Suprapubic skin (tissue), 4 donors: ENCODE measurements at regions not wholly inside any gene's neighbourhood (a gene's known extent, or its start where the extent isn't known, plus 50 kb on each side); places are given as distances from the start of the nearest gene placed in this dataset.

Experiments
- DNase-seq, 2 donors: peaks; one replicate each; pipeline ENCODE4 v3.0.0-alpha.2; 2019; ENCODE audit warnings: low spot score in 2 of 2
- H3K27ac ChIP-seq: fragments of 200-600 bp; sonication (generic); one replicate; pipeline ENCODE4 v1.5.1; 2019
- H3K27me3 ChIP-seq: fragments of 200-600 bp; sonication (generic); one replicate; pipeline ENCODE4 v1.5.1; 2019
- H3K36me3 ChIP-seq: fragments of 200-600 bp; sonication (generic); one replicate; pipeline ENCODE4 v1.5.1; 2019
- H3K4me1 ChIP-seq: fragments of 200-600 bp; sonication (generic); one replicate; pipeline ENCODE4 v1.5.1; 2019
- H3K4me3 ChIP-seq: fragments of 200-600 bp; sonication (generic); one replicate; pipeline ENCODE4 v1.5.1; 2019; ENCODE audit warnings: mild to moderate bottlenecking
- H3K9me3 ChIP-seq: fragments of 200-600 bp; sonication (generic); one replicate; pipeline ENCODE4 v1.5.1; 2019
- CTCF ChIP-seq, 2 donors: fragments of 200-600 bp in 1 of 2; fragments of 450-650 bp in 1 of 2; sonication (generic) in 1 of 2; IDR thresholded peaks; one replicate each; pipeline ENCODE4 v1.5.1; 2016 to 2019; ENCODE audit warnings: antibody characterized with exemption in 2 of 2, mild to moderate bottlenecking in 1 of 2, moderate library complexity in 1 of 2
- EP300 ChIP-seq: sonication (generic); formaldehyde crosslinking; IDR thresholded peaks from one replicate; pipeline ENCODE4 v1.6.1; 2017; ENCODE audit warnings: antibody characterized with exemption
- POLR2A ChIP-seq, 2 donors: fragments of 450-650 bp; IDR thresholded peaks; one replicate each; pipeline ENCODE4 v1.6.1; 2017; ENCODE audit warnings: antibody characterized with exemption in 2 of 2, mild to moderate bottlenecking in 2 of 2, moderate library complexity in 2 of 2
- POLR2AphosphoS5 ChIP-seq, 3 donors: sonication (generic); formaldehyde crosslinking; IDR thresholded peaks; one replicate each; pipeline ENCODE4 v1.6.1; 2017; ENCODE audit warnings: antibody characterized with exemption in 3 of 3
- WGBS: methylation state at CpG from one replicate; pipeline ENCODE4 v1.1.5; 2018; 5-methylcytosine and 5-hydroxymethylcytosine counted together

GRCh38 chr14:71523630-71524319 lies 408.5 kb upstream of the RGS6 start:
- 70% methylated on average over 2 of the region's 2 CpGs for WGBS
- H3K9me3 ChIP-seq = no peaks in the 10 kb centered on the region
- no peak for TF ChIP-seq CTCF (IDR thresholded peaks at IDR 0.05)
- TF ChIP-seq POLR2A (IDR thresholded peaks at IDR 0.05) = no peak
- no peak for TF ChIP-seq POLR2AphosphoS5 (IDR thresholded peaks at IDR 0.05)
- no peak overlapping the region for H3K27ac ChIP-seq
- H3K36me3 ChIP-seq = no peaks in the 10 kb centered on the region
- no peaks in the 10 kb centered on the region for H3K27me3 ChIP-seq
- no peak overlapping the region for H3K4me3 ChIP-seq
- DNase-seq = no peak
- H3K4me1 ChIP-seq = peaks cover 3% of the 10 kb centered on the region

GRCh38 chr14:71524320-71524982 lies 407.8 kb upstream of the RGS6 start:
- Histone ChIP-seq H3K4me3 (no peak overlapping the region), H3K4me1 (peaks cover 3% of the 10 kb centered on the region), H3K36me3 (no peaks in the 10 kb centered on the region), H3K9me3 (no peaks in the 10 kb centered on the region), H3K27me3 (no peaks in the 10 kb centered on the region), H3K27ac (no peak overlapping the region)
- WGBS = 96% methylated on average over 6 of the region's 6 CpGs
- TF ChIP-seq CTCF (IDR thresholded peaks at IDR 0.05) (no peak), POLR2A (IDR thresholded peaks at IDR 0.05) (no peak), EP300 (no peak), POLR2AphosphoS5 (IDR thresholded peaks at IDR 0.05) (no peak)
- DNase-seq = no peak

GRCh38 chr14:71525663-71526221 lies 406.5 kb upstream of the RGS6 start:
- Histone ChIP-seq H3K4me3 (no peak overlapping the region), H3K36me3 (no peaks in the 10 kb centered on the region), H3K4me1 (peaks cover 13% of the 10 kb centered on the region), H3K9me3 (no peaks in the 10 kb centered on the region), H3K27me3 (no peaks in the 10 kb centered on the region), H3K27ac (no peak overlapping the region)
- TF ChIP-seq CTCF (IDR thresholded peaks at IDR 0.05) (no peak), POLR2AphosphoS5 (IDR thresholded peaks at IDR 0.05) (no peak), EP300 (no peak)
- DNase-seq = no peak
- WGBS = 92% methylated on average over 5 of the region's 5 CpGs

GRCh38 chr14:71526388-71526787 lies 405.8 kb upstream of the RGS6 start:
- TF ChIP-seq CTCF (IDR thresholded peaks at IDR 0.05) (no peak), POLR2A (IDR thresholded peaks at IDR 0.05) (no peak), POLR2AphosphoS5 (IDR thresholded peaks at IDR 0.05) (no peak), EP300 (no peak)
- H3K4me3 ChIP-seq = no peak overlapping the region
- H3K4me1 ChIP-seq = peaks cover 13% of the 10 kb centered on the region
- no peak overlapping the region for H3K27ac ChIP-seq
- 99% methylated on average over 3 of the region's 3 CpGs for WGBS
- no peaks in the 10 kb centered on the region for H3K9me3 ChIP-seq
- no peak for DNase-seq
- no peaks in the 10 kb centered on the region for H3K36me3 ChIP-seq
- H3K27me3 ChIP-seq = no peaks in the 10 kb centered on the region

GRCh38 chr14:71527838-71528237 lies 404.4 kb upstream of the RGS6 start:
- Histone ChIP-seq H3K27me3 (no peaks in the 10 kb centered on the region), H3K36me3 (no peaks in the 10 kb centered on the region), H3K4me1 (peaks cover 19% of the 10 kb centered on the region), H3K27ac (no peak overlapping the region), H3K4me3 (no peak overlapping the region), H3K9me3 (no peaks in the 10 kb centered on the region)
- TF ChIP-seq CTCF (IDR thresholded peaks at IDR 0.05) = no peak
- TF ChIP-seq POLR2A (IDR thresholded peaks at IDR 0.05) = no peak
- TF ChIP-seq EP300 = no peak
- TF ChIP-seq POLR2AphosphoS5 (IDR thresholded peaks at IDR 0.05) = no peak
- no peak for DNase-seq
- WGBS = 82% methylated on average over 8 of the region's 8 CpGs
